ENCODE measurements at regions not wholly inside any gene's neighbourhood (a gene's known extent, or its start where the extent isn't known, plus 50 kb on each side); places are given as distances from the start of the nearest gene placed in this dataset.
"Not testable (repeated sequence)": the region's sequence is repeated elsewhere in the genome, so short reads cannot be mapped to it uniquely, and the experiment has no call there.

- TF ChIP-seq CTCF (conservative IDR thresholded peaks at IDR 0.05; ENCODE audit: low read depth in 2 of 2); CREB1 (CRISPR knock-in tag; IDR thresholded peaks at IDR 0.05; ENCODE audit: low read depth); REST (IDR thresholded peaks at IDR 0.05; ENCODE audit: unreplicated experiment); JUNB (IDR thresholded peaks at IDR 0.05; ENCODE audit: unreplicated experiment); POLR2AphosphoS5 (IDR thresholded peaks at IDR 0.05; ENCODE audit: low read depth); EZH2 (IDR thresholded peaks at IDR 0.05; ENCODE audit: low read depth, unreplicated experiment); EZH2phosphoT487 (IDR thresholded peaks at IDR 0.05; ENCODE audit: unreplicated experiment); ZNF462 (CRISPR knock-in tag; IDR thresholded peaks at IDR 0.05); ETS1 (IDR thresholded peaks at IDR 0.05); ZNF114 (CRISPR knock-in tag; IDR thresholded peaks at IDR 0.05): not testable (repeated sequence)
Measured at GRCh38 chrX:26444417-26444816, 228.4 kb downstream of the MAGEB5 start.

All from GM23338 (cell line).